ENCODE measurements at regions not wholly inside any gene's neighbourhood (a gene's known extent, or its start where the extent isn't known, plus 50 kb on each side); places are given as distances from the start of the nearest gene placed in this dataset.

DNA sequence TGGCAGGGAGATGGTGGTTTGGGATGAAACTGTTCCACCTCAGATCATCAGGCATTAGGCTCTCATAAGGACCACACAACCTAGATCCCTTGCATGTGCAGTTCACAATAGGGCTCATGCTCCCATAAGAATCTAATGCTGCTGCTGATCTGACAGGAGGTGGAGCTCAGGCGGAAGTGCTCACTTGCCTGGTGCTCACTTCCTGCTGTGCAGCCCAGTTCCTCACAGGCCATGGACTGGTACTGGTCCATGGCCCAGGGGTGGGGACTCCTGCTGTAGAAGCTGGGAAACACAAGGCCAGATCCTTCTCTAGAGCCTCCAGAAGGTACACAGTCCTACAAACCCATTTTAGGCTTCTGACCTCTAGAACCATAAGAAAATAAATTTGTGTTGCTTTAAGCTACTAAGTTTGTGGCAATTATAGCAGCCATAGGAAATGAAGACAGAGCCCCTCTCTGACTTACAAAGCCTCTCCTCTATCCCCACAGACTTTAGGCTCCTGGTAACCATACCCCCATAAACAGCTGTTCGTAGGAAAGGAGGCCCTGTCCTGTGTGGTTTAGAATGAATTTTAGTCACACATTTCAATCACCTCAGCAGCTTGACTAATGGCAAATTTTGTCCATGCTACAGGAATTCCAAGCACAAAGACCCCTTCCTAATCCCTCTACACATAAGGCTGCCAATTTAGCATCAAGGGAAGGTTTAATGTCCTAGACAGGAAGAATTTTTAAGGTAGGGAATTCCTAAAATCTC is 206.1 kb upstream of the PHYHIPL start:
- TF ChIP-seq RAD21 (IDR thresholded peaks at IDR 0.05; ENCODE audit: low read length) (no peak), POLR2A (IDR thresholded peaks at IDR 0.05; ENCODE audit: low read depth, low read length) (no peak), MXI1 (IDR thresholded peaks at IDR 0.05; ENCODE audit: borderline replicate concordance, low read depth, low read length) (no peak), FOS (IDR thresholded peaks at IDR 0.05; ENCODE audit: low read depth, low read length) (no peak), RFX5 (IDR thresholded peaks at IDR 0.05; ENCODE audit: low read depth, low read length) (no peak), RCOR1 (IDR thresholded peaks at IDR 0.05; ENCODE audit: insufficient replicate concordance, low read length) (no peak), BHLHE40 (IDR thresholded peaks at IDR 0.05; ENCODE audit: low read depth, low read length) (no peak), MAFK (IDR thresholded peaks at IDR 0.05; ENCODE audit: low read depth, low read length) (no peak), SMC3 (IDR thresholded peaks at IDR 0.05; ENCODE audit: low read depth, low read length) (no peak), CHD1 (IDR thresholded peaks at IDR 0.05; ENCODE audit: low read depth, low read length) (no peak)
- TF ChIP-seq, protein P1, sequence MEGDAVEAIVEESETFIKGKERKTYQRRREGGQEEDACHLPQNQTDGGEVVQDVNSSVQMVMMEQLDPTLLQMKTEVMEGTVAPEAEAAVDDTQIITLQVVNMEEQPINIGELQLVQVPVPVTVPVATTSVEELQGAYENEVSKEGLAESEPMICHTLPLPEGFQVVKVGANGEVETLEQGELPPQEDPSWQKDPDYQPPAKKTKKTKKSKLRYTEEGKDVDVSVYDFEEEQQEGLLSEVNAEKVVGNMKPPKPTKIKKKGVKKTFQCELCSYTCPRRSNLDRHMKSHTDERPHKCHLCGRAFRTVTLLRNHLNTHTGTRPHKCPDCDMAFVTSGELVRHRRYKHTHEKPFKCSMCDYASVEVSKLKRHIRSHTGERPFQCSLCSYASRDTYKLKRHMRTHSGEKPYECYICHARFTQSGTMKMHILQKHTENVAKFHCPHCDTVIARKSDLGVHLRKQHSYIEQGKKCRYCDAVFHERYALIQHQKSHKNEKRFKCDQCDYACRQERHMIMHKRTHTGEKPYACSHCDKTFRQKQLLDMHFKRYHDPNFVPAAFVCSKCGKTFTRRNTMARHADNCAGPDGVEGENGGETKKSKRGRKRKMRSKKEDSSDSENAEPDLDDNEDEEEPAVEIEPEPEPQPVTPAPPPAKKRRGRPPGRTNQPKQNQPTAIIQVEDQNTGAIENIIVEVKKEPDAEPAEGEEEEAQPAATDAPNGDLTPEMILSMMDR (conservative IDR thresholded peaks at IDR 0.05; ENCODE audit: low read depth, low read length) = no peak
- TF ChIP-seq, protein P2, sequence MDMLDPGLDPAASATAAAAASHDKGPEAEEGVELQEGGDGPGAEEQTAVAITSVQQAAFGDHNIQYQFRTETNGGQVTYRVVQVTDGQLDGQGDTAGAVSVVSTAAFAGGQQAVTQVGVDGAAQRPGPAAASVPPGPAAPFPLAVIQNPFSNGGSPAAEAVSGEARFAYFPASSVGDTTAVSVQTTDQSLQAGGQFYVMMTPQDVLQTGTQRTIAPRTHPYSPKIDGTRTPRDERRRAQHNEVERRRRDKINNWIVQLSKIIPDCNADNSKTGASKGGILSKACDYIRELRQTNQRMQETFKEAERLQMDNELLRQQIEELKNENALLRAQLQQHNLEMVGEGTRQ (IDR thresholded peaks at IDR 0.05; ENCODE audit: low read depth, low read length) = no peak
- TF ChIP-seq, protein P3, sequence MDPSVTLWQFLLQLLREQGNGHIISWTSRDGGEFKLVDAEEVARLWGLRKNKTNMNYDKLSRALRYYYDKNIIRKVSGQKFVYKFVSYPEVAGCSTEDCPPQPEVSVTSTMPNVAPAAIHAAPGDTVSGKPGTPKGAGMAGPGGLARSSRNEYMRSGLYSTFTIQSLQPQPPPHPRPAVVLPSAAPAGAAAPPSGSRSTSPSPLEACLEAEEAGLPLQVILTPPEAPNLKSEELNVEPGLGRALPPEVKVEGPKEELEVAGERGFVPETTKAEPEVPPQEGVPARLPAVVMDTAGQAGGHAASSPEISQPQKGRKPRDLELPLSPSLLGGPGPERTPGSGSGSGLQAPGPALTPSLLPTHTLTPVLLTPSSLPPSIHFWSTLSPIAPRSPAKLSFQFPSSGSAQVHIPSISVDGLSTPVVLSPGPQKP (IDR thresholded peaks at IDR 0.05; ENCODE audit: borderline replicate concordance, low read depth, low read length) = no peak
